SK-N-SH (cell line): ENCODE measurements at regions not wholly inside any gene's neighbourhood (a gene's known extent, or its start where the extent isn't known, plus 50 kb on each side); places are given as distances from the start of the nearest gene placed in this dataset.

Experiments
- CTCF ChIA-PET: fragments of 300-600, 350-600 bp; formaldehyde crosslinking; extraction: SDS; loops from one replicate; lab custom pipeline; 2021; lab: Yijun Ruan, JAX
- POLR2A ChIA-PET: fragments of 350-600 bp; sonication (Branson Sonifier 250); formaldehyde crosslinking; extraction: SDS; loops from one replicate; lab custom pipeline; 2020; ENCODE audit warnings: antibody characterized with exemption, inconsistent platforms; lab: Yijun Ruan, JAX
- DNase-seq: peaks from one replicate; pipeline ENCODE4 v3.0.0; 2012
- H2AFZ ChIP-seq: fragments of 200-600 bp; sonication (generic); 2 replicates; pipeline ENCODE4 v1.8.1; 2016; ENCODE audit warnings: antibody characterized with exemption, mild to moderate bottlenecking, low read depth
- H3F3A ChIP-seq: fragments of 200-600 bp; sonication (generic); replicated peaks from 2 replicates; pipeline ENCODE3; 2016; ENCODE audit warnings: antibody characterized with exemption, mild to moderate bottlenecking; ENCODE audit not compliant: insufficient read depth
- H3K27ac ChIP-seq, 2 experiments: fragments of 200-500 bp in 1 of 2; fragments of 200-600 bp in 1 of 2; sonication (Bioruptor generic) in 1 of 2; sonication (generic), shearing (Covaris generic) in 1 of 2; 2 replicates each; pipeline versions ENCODE4 v1.5.1 to v1.6.1; 2014 to 2016; ENCODE audit warnings: low read depth in 2 of 2, inconsistent platforms in 1 of 2, low read length in 1 of 2, mild to moderate bottlenecking in 1 of 2, mixed read lengths in 1 of 2
- H3K27me3 ChIP-seq: fragments of 200-600 bp; sonication (generic), shearing (Covaris generic); 2 replicates; pipeline ENCODE4 v1.6.1; 2016; ENCODE audit warnings: mixed run types; ENCODE audit not compliant: insufficient read depth
- H3K36me3 ChIP-seq, 2 experiments: fragments of 200-500 bp in 1 of 2; fragments of 200-600 bp in 1 of 2; sonication (Bioruptor generic) in 1 of 2; sonication (generic) in 1 of 2; replicated peaks in 1 of 2; 2 replicates each; pipeline versions ENCODE3 to v1.5.1; 2014 to 2016; ENCODE audit warnings: low read length in 1 of 2, mild to moderate bottlenecking in 1 of 2; ENCODE audit not compliant: insufficient read depth in 2 of 2, control insufficient read depth in 1 of 2
- H3K4me1 ChIP-seq, 2 experiments: fragments of 200-500 bp in 1 of 2; fragments of 200-600 bp in 1 of 2; sonication (Bioruptor generic) in 1 of 2; sonication (generic), shearing (Covaris generic) in 1 of 2; 2 replicates each; pipeline versions ENCODE4 v1.5.1 to v1.6.1; 2014 to 2016; ENCODE audit warnings: low read depth in 1 of 2, low read length in 1 of 2, mixed run types in 1 of 2; ENCODE audit not compliant: insufficient read depth in 2 of 2, control insufficient read depth in 1 of 2
- H3K4me2 ChIP-seq: fragments of 200-600 bp; sonication (generic), shearing (Covaris generic); 2 replicates; pipeline ENCODE4 v1.6.1; 2017; ENCODE audit warnings: mixed run types
- H3K4me3 ChIP-seq, 2 experiments: fragments of 200-500 bp in 1 of 2; fragments of 200-600 bp in 1 of 2; sonication (Bioruptor generic) in 1 of 2; sonication (generic), shearing (Covaris generic) in 1 of 2; 2 replicates each; pipeline versions ENCODE4 v1.5.1 to v1.8.1; 2014 to 2016; ENCODE audit warnings: low read depth in 2 of 2, inconsistent platforms in 1 of 2, low read length in 1 of 2, mild to moderate bottlenecking in 1 of 2, mixed read lengths in 1 of 2, moderate library complexity in 1 of 2
- H3K79me2 ChIP-seq: fragments of 200-600 bp; sonication (generic); 2 replicates; pipeline ENCODE4 v1.8.1; 2017; ENCODE audit warnings: mild to moderate bottlenecking; ENCODE audit not compliant: insufficient read depth
- H3K9ac ChIP-seq: fragments of 200-600 bp; sonication (generic); 2 replicates; pipeline ENCODE4 v1.6.1; 2017; ENCODE audit warnings: mixed run types
- H3K9me2 ChIP-seq: fragments of 200-600 bp; sonication (generic); 2 replicates; pipeline ENCODE4 v1.6.1; 2017; ENCODE audit warnings: mixed run types
- H3K9me3 ChIP-seq: fragments of 200-600 bp; sonication (generic); 2 replicates; pipeline ENCODE4 v1.6.1; 2017; ENCODE audit warnings: mixed run types, mild to moderate bottlenecking, moderate library complexity
- H4K20me1 ChIP-seq: fragments of 200-600 bp; sonication (generic); 2 replicates; pipeline ENCODE4 v1.6.1; 2017; ENCODE audit warnings: mild to moderate bottlenecking, mixed run types; ENCODE audit not compliant: insufficient read depth
- CTCF ChIP-seq: fragments of 200-600 bp; sonication (generic); IDR thresholded peaks from 2 replicates; pipeline ENCODE4 v1.6.1; 2017; ENCODE audit warnings: antibody characterized with exemption, mild to moderate bottlenecking, moderate library complexity
- ELF1 ChIP-seq: IDR thresholded peaks from 2 replicates; pipeline ENCODE4 v1.4.0; 2012
- EP300 ChIP-seq, 2 experiments: IDR thresholded peaks; 2 replicates each; pipeline versions ENCODE4 v1.4.0 to v1.6.1; 2012; ENCODE audit warnings: borderline replicate concordance in 1 of 2, low read depth in 1 of 2, low read length in 1 of 2
- FOSL2 ChIP-seq: IDR thresholded peaks from 2 replicates; pipeline ENCODE4 v1.4.0; 2012; ENCODE audit warnings: low read depth, mild to moderate bottlenecking, moderate library complexity, borderline replicate concordance
- FOXJ3 ChIP-seq: sonication (generic); formaldehyde crosslinking; IDR thresholded peaks from 2 replicates; pipeline ENCODE4 v1.5.1; 2020; ENCODE audit warnings: mild to moderate bottlenecking, missing genetic modification reagents
- FOXM1 ChIP-seq: IDR thresholded peaks from 2 replicates; pipeline ENCODE4 v1.4.0; 2012; ENCODE audit warnings: low read depth, mild to moderate bottlenecking
- GABPA ChIP-seq: IDR thresholded peaks from 2 replicates; pipeline ENCODE4 v1.4.0; 2012; ENCODE audit warnings: low read depth, mild to moderate bottlenecking
- MEF2A ChIP-seq: IDR thresholded peaks from 2 replicates; pipeline ENCODE4 v1.4.0; 2012; ENCODE audit warnings: low read depth, borderline replicate concordance
- MXI1 ChIP-seq: IDR thresholded peaks from 2 replicates; pipeline ENCODE4 v1.6.1; 2012; ENCODE audit warnings: mild to moderate bottlenecking, low read depth, low read length, improper control_type of control experiment
- NRF1 ChIP-seq: IDR thresholded peaks from 2 replicates; pipeline ENCODE4 v1.6.1; 2012; ENCODE audit warnings: low read depth, mild to moderate bottlenecking, low read length
- PBX3 ChIP-seq: IDR thresholded peaks from 2 replicates; pipeline ENCODE4; 2012
- POLR2AphosphoS5 ChIP-seq: IDR thresholded peaks from 2 replicates; pipeline ENCODE4 v1.6.1; 2012; ENCODE audit warnings: low read depth, low read length
- RCOR1 ChIP-seq: fragments of 150-350 bp; IDR thresholded peaks from 2 replicates; pipeline ENCODE4 v1.6.1; 2017; ENCODE audit warnings: antibody characterized with exemption, low read length
- REST ChIP-seq: IDR thresholded peaks from 2 replicates; pipeline ENCODE4 v1.6.1; 2012; ENCODE audit warnings: mild to moderate bottlenecking, low read depth, low read length, moderate library complexity
- RFX5 ChIP-seq: IDR thresholded peaks from 2 replicates; pipeline ENCODE4 v1.6.1; 2012; ENCODE audit warnings: mild to moderate bottlenecking, improper control_type of control experiment, low read length
- RXRA ChIP-seq: IDR thresholded peaks from 2 replicates; pipeline ENCODE4 v1.4.0; 2012; ENCODE audit warnings: low read depth, mild to moderate bottlenecking, borderline replicate concordance
- SIN3A ChIP-seq: IDR thresholded peaks from 2 replicates; pipeline ENCODE4 v1.6.1; 2012; ENCODE audit warnings: low read depth, mild to moderate bottlenecking, low read length, moderate library complexity, borderline replicate concordance
- SMC3 ChIP-seq: IDR thresholded peaks from 2 replicates; pipeline ENCODE4 v1.6.1; 2012; ENCODE audit warnings: low read depth, low read length, improper control_type of control experiment
- USF1 ChIP-seq: IDR thresholded peaks from 2 replicates; pipeline ENCODE4 v1.4.0; 2012; ENCODE audit warnings: low read depth, borderline replicate concordance
- ZBTB33 ChIP-seq: IDR thresholded peaks from 2 replicates; pipeline ENCODE4 v1.4.0; 2012; ENCODE audit warnings: low read depth, borderline replicate concordance
- WGBS: methylation state at CpG from one replicate; pipeline ENCODE4 v1.1.6; 2017; ENCODE audit warnings: low lambda C conversion rate; 5-methylcytosine and 5-hydroxymethylcytosine counted together

- POLR2A ChIA-PET = no interaction called here
- Histone ChIP-seq H3K4me2 (no peak overlapping the region), H2AFZ (no peak overlapping the region), H3K36me3 (no peaks in the 10 kb centered on the region), H3K27me3 (no peaks in the 10 kb centered on the region), H3K4me3 (no peak overlapping the region), H3K4me1 (no peaks in the 10 kb centered on the region), H4K20me1 (no peaks in the 10 kb centered on the region), H3K27ac (no peak overlapping the region), H3K9me3 (no peaks in the 10 kb centered on the region), H3K9ac (no peak overlapping the region), H3K9me2 (no peaks in the 10 kb centered on the region), H3K79me2 (no peaks in the 10 kb centered on the region), H3F3A (no peaks in the 10 kb centered on the region)
- no peak for TF ChIP-seq PBX3
- TF ChIP-seq FOXM1 = no peak
- TF ChIP-seq GABPA = no peak
- TF ChIP-seq POLR2AphosphoS5 = no peak
- TF ChIP-seq REST = no peak
- no peak for TF ChIP-seq SMC3
- no peak for TF ChIP-seq SIN3A
- no peak for TF ChIP-seq RFX5
- no peak for TF ChIP-seq NRF1
- no peak for TF ChIP-seq FOSL2
- no peak for TF ChIP-seq MEF2A
- no peak for TF ChIP-seq FOXJ3 (CRISPR knock-in tag)
- no peak for TF ChIP-seq MXI1
- TF ChIP-seq RCOR1 = no peak
- no peak for TF ChIP-seq CTCF
- TF ChIP-seq RXRA = no peak
- TF ChIP-seq ZBTB33 = no peak
- TF ChIP-seq ELF1 = no peak
- TF ChIP-seq USF1 = no peak
- TF ChIP-seq EP300 (IDR thresholded peaks at IDR 0.05; ENCODE audit: borderline replicate concordance in 1 of 2, low read depth in 1 of 2, low read length in 1 of 2) = no peak
- 0% methylated on average over 3 of the region's 4 CpGs for WGBS
- no peak for DNase-seq
- CTCF ChIA-PET = no interaction called here
Observed at GRCh38 chr13:55576389-55576788, 1564.3 kb upstream of the PRR20A start.
